ENCODE measurements at regions not wholly inside any gene's neighbourhood (a gene's known extent, or its start where the extent isn't known, plus 50 kb on each side); places are given as distances from the start of the nearest gene placed in this dataset.

DNA sequence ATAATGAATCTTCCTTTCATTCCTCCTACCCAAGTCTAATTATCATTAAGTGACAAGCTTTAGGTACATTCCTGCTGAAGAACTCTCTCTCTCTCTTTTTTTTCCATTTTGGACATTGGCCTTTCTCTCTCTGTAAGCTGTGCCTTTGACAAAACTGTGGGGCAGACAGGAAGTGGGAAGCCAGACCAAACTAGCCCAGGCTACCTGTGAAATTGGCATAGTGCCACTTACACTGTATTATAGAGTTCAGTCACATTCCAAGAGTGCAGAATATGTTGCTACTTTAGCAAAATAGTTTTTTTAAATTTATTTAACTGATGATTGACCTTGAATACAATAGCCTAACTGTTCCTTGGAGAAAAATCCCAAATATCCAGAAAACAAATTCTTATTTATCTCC is 381.5 kb upstream of the ETAA1 start:
- H3K4me1 Mint-ChIP-seq = no peaks in the 10 kb centered on the region
- no peak overlapping the region for H3K27ac Mint-ChIP-seq
- no peaks in the 10 kb centered on the region for H3K4me1 ChIP-seq (ENCODE audit: control insufficient read depth, insufficient read depth, low read length)
- H3K9me3 Mint-ChIP-seq = no peaks in the 10 kb centered on the region
- no peaks in the 10 kb centered on the region for H3K27me3 Mint-ChIP-seq (ENCODE audit: insufficient read depth)
- H3K4me3 Mint-ChIP-seq = no peak overlapping the region
- no peak overlapping the region for H3K27ac ChIP-seq (ENCODE audit: low read depth, low read length)
- DNase-seq = no peak
- H3K9ac ChIP-seq (ENCODE audit: extremely low read depth, low read length, poor library complexity, severe bottlenecking) = no peak overlapping the region
- no peaks in the 10 kb centered on the region for H3K36me3 ChIP-seq (ENCODE audit: control insufficient read depth, insufficient read depth, low read length)
- no peaks in the 10 kb centered on the region for H3K36me3 Mint-ChIP-seq (ENCODE audit: low read depth)
- H3K27me3 ChIP-seq (ENCODE audit: control insufficient read depth, insufficient read depth, low read length, poor library complexity, severe bottlenecking) = no peaks in the 10 kb centered on the region
- no peak overlapping the region for H3K4me3 ChIP-seq (ENCODE audit: low read length)
- TF ChIP-seq, protein P1, sequence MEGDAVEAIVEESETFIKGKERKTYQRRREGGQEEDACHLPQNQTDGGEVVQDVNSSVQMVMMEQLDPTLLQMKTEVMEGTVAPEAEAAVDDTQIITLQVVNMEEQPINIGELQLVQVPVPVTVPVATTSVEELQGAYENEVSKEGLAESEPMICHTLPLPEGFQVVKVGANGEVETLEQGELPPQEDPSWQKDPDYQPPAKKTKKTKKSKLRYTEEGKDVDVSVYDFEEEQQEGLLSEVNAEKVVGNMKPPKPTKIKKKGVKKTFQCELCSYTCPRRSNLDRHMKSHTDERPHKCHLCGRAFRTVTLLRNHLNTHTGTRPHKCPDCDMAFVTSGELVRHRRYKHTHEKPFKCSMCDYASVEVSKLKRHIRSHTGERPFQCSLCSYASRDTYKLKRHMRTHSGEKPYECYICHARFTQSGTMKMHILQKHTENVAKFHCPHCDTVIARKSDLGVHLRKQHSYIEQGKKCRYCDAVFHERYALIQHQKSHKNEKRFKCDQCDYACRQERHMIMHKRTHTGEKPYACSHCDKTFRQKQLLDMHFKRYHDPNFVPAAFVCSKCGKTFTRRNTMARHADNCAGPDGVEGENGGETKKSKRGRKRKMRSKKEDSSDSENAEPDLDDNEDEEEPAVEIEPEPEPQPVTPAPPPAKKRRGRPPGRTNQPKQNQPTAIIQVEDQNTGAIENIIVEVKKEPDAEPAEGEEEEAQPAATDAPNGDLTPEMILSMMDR (conservative IDR thresholded peaks at IDR 0.05) = no peak
- no peaks in the 10 kb centered on the region for H3K9me3 ChIP-seq (ENCODE audit: control insufficient read depth, low read length)

DNA sequence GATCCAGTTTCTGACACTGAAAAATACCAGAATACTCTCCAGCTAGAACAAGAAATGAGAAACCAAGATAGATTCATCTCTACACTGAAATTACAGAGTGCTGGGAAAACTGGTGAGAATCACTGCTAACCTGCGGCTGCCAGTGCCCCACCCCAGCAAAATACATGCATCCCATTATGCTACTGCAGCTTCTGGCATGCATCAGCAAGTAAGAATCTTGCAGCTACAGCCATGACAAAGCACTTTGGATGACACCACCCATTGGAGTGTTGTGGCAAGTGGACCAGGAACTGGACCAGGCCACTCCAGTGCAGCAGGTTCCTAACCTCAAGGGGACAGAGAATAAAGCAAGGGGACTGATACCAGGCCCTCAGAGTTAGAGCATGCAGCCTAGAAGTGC is 378.8 kb upstream of the ETAA1 start:
- peak overlapping the region; percentile 14 for H3K27ac Mint-ChIP-seq
- TF ChIP-seq, protein P1 (conservative IDR thresholded peaks at IDR 0.05) = no peak
- Histone ChIP-seq H3K9ac (ENCODE audit: extremely low read depth, low read length, poor library complexity, severe bottlenecking) (no peak overlapping the region), H3K27ac (ENCODE audit: low read depth, low read length) (no peak overlapping the region), H3K9me3 (ENCODE audit: control insufficient read depth, low read length) (no peaks in the 10 kb centered on the region), H3K4me1 (ENCODE audit: control insufficient read depth, insufficient read depth, low read length) (no peaks in the 10 kb centered on the region), H3K36me3 (ENCODE audit: control insufficient read depth, insufficient read depth, low read length) (no peaks in the 10 kb centered on the region), H3K4me3 (ENCODE audit: low read length) (no peak overlapping the region), H3K27me3 (ENCODE audit: control insufficient read depth, insufficient read depth, low read length, poor library complexity, severe bottlenecking) (no peaks in the 10 kb centered on the region)
- no peaks in the 10 kb centered on the region for H3K27me3 Mint-ChIP-seq (ENCODE audit: insufficient read depth)
- H3K9me3 Mint-ChIP-seq = no peaks in the 10 kb centered on the region
- H3K4me3 Mint-ChIP-seq = no peak overlapping the region
- 91 to 100% methylated on average over 1 of the region's 1 CpG for WGBS, 2 experiments (ENCODE audit: insufficient coverage in 1 of 2, insufficient read length in 1 of 2)
- H3K36me3 Mint-ChIP-seq (ENCODE audit: low read depth) = no peaks in the 10 kb centered on the region
- no peak for DNase-seq
- H3K4me1 Mint-ChIP-seq = no peaks in the 10 kb centered on the region

DNA sequence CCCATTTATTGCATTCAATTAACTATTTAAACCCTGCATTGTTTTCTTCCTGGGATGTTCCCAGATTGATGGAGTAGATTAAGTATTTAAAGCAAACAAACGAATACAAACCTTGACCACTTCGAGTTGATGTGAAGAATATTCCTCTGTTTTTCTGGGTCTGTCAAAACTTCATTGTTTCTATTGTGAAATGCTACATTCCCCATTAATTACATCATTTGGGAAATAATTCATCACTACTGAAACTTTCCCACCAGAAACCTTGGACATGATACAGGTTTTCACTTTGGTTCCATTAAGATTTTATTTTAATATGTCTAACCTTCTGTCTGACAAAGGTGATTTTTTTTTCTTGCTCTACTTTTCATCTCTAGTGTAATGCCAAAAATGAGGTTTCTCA is 365.1 kb upstream of the ETAA1 start:
- Histone ChIP-seq H3K27ac (ENCODE audit: low read depth, low read length) (no peak overlapping the region), H3K36me3 (ENCODE audit: control insufficient read depth, insufficient read depth, low read length) (no peaks in the 10 kb centered on the region), H3K4me3 (ENCODE audit: low read length) (no peak overlapping the region), H3K9me3 (ENCODE audit: control insufficient read depth, low read length) (no peaks in the 10 kb centered on the region), H3K27me3 (ENCODE audit: control insufficient read depth, insufficient read depth, low read length, poor library complexity, severe bottlenecking) (no peaks in the 10 kb centered on the region), H3K9ac (ENCODE audit: extremely low read depth, low read length, poor library complexity, severe bottlenecking) (no peak overlapping the region), H3K4me1 (ENCODE audit: control insufficient read depth, insufficient read depth, low read length) (no peaks in the 10 kb centered on the region)
- Mint-ChIP-seq H3K36me3 (ENCODE audit: low read depth) (no peaks in the 10 kb centered on the region), H3K4me3 (no peak overlapping the region), H3K27me3 (ENCODE audit: insufficient read depth) (no peaks in the 10 kb centered on the region), H3K4me1 (no peaks in the 10 kb centered on the region), H3K27ac (no peak overlapping the region), H3K9me3 (no peaks in the 10 kb centered on the region)
- WGBS, 2 experiments (ENCODE audit: insufficient coverage in 1 of 2, insufficient read length in 1 of 2) = 88% methylated on average over 2 of the region's 2 CpGs; no CpG with 5 or more reads in 1 of the 2 experiments
- TF ChIP-seq, protein P1 (conservative IDR thresholded peaks at IDR 0.05) = no peak
- DNase-seq = no peak
